ENCODE measurements at regions not wholly inside any gene's neighbourhood (a gene's known extent, or its start where the extent isn't known, plus 50 kb on each side); places are given as distances from the start of the nearest gene placed in this dataset.

DNA sequence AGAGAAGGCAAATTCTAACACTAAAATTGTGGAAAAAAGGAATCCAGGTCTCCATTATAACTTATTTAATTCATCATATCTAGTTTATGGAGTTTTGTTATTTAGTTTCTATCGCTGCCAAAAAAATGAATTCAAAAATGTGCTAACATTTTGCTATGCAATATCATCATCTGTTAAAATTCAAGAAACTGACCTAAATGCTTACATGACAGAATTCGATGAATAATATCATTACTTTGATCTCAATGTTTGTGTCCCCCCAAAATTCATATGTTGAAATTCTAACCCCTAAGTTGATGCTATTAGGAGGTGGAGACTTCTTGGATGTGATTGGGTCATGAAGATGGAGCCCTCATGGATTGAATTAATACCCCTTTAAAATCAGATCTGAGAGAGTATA lies 775.0 kb downstream of the PCDH17 start:
- no peak for TF ChIP-seq POLR2A (IDR thresholded peaks at IDR 0.05)
- TF ChIP-seq, protein P1, sequence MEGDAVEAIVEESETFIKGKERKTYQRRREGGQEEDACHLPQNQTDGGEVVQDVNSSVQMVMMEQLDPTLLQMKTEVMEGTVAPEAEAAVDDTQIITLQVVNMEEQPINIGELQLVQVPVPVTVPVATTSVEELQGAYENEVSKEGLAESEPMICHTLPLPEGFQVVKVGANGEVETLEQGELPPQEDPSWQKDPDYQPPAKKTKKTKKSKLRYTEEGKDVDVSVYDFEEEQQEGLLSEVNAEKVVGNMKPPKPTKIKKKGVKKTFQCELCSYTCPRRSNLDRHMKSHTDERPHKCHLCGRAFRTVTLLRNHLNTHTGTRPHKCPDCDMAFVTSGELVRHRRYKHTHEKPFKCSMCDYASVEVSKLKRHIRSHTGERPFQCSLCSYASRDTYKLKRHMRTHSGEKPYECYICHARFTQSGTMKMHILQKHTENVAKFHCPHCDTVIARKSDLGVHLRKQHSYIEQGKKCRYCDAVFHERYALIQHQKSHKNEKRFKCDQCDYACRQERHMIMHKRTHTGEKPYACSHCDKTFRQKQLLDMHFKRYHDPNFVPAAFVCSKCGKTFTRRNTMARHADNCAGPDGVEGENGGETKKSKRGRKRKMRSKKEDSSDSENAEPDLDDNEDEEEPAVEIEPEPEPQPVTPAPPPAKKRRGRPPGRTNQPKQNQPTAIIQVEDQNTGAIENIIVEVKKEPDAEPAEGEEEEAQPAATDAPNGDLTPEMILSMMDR (IDR thresholded peaks at IDR 0.05): no peak
